ENCODE measurements at regions not wholly inside any gene's neighbourhood (a gene's known extent, or its start where the extent isn't known, plus 50 kb on each side); places are given as distances from the start of the nearest gene placed in this dataset.

- ChIA-PET POLR2A (no interaction called here), CTCF (interaction anchor here (1.2 kb wide), 1 partner anchor 10 kb away, joined by 5 read pairs; no protein-coding TSS in a partner anchor)
- no peak for TF ChIP-seq CTCF (IDR thresholded peaks at IDR 0.05; ENCODE audit: control extremely low read depth, extremely low read depth, low read depth, missing control alignments)
- DNase-seq (ENCODE audit: extremely low spot score): no peak
Measured at GRCh38 chr5:27788184-27788583, 749.8 kb upstream of the CDH9 start.

GRCh38 chr5:27784317-27784716, 745.9 kb upstream of the CDH9 start:
- ChIA-PET POLR2A (no interaction called here), CTCF (no interaction called here)
- no peak for TF ChIP-seq CTCF (IDR thresholded peaks at IDR 0.05; ENCODE audit: control extremely low read depth, extremely low read depth, low read depth, missing control alignments)

GRCh38 chr5:27778121-27778520, 739.7 kb upstream of the CDH9 start:
- POLR2A ChIA-PET: no interaction called here
- CTCF ChIA-PET: interaction anchor here (2.1 kb wide), 1 partner anchor 10 kb away, joined by 5 read pairs; no protein-coding TSS in a partner anchor
- no peak for DNase-seq (ENCODE audit: extremely low spot score)
- TF ChIP-seq CTCF (IDR thresholded peaks at IDR 0.05; ENCODE audit: control extremely low read depth, extremely low read depth, low read depth, missing control alignments): no peak

More at GRCh38 chr5:27784317-27784716, 745.9 kb upstream of the CDH9 start:
- DNase-seq (ENCODE audit: extremely low spot score): no peak

- TF ChIP-seq CTCF (IDR thresholded peaks at IDR 0.05; ENCODE audit: control extremely low read depth, extremely low read depth, low read depth, missing control alignments): no peak
- POLR2A ChIA-PET: no interaction called here
- CTCF ChIA-PET: no interaction called here
- DNase-seq (ENCODE audit: extremely low spot score): no peak
Measured at GRCh38 chr5:27773636-27774035, 735.2 kb upstream of the CDH9 start.

- CTCF ChIA-PET: no interaction called here
- POLR2A ChIA-PET: no interaction called here
- TF ChIP-seq CTCF (IDR thresholded peaks at IDR 0.05; ENCODE audit: control extremely low read depth, extremely low read depth, low read depth, missing control alignments): no peak
- no peak for DNase-seq (ENCODE audit: extremely low spot score)
Measured at GRCh38 chr5:27773166-27773565, 734.8 kb upstream of the CDH9 start.

- ChIA-PET POLR2A (no interaction called here), CTCF (no interaction called here)
- TF ChIP-seq CTCF (IDR thresholded peaks at IDR 0.05; ENCODE audit: control extremely low read depth, extremely low read depth, low read depth, missing control alignments): no peak
- no peak for DNase-seq (ENCODE audit: extremely low spot score)
Measured at GRCh38 chr5:27769748-27770402, 731.5 kb upstream of the CDH9 start.

Data from GM10248 (cell line).